Adrenal gland (tissue), 5 donors: ENCODE measurements at regions not wholly inside any gene's neighbourhood (a gene's known extent, or its start where the extent isn't known, plus 50 kb on each side); places are given as distances from the start of the nearest gene placed in this dataset.

ENCODE experiments used
- POLR2A ChIP-seq, 2 donors: fragments of 450-650 bp; IDR thresholded peaks; one replicate each; pipeline ENCODE4 v1.6.1; 2017; ENCODE audit warnings: antibody characterized with exemption in 2 of 2, mild to moderate bottlenecking in 2 of 2, moderate library complexity in 1 of 2
- TF ChIP-seq, protein P1 (sequence below), 6 experiments: fragments of 450-650 bp in 4 of 6; fragments of 200-600 bp in 2 of 6; sonication (generic) in 1 of 6; IDR thresholded peaks; 1 replicate in 5 of 6; 2 replicates in 1 of 6; pipeline versions ENCODE4 v1.5.1 to v1.8.0; 2016 to 2021; ENCODE audit warnings: antibody characterized with exemption in 6 of 6, mild to moderate bottlenecking in 2 of 6, moderate library complexity in 1 of 6
- donor health status: DM: no; HTN: no; CAD: no.

DNA sequence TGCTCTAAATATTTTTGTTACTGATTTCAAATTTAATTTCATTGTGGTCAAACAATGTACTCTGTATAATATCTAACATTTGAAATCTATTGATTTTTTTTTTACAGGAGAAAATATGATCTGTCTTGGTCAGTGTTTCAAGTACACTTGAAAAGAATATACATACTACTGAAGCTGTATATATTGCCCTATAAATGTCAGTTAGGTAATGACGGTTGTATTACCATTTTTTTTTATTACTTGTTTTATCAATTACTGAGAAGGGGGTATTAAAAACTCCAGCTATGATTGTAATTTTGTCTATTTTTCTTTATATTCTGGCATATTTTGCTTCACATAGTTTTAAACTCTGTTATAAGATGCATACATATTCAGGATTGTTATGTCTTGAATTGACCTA lies 59.7 kb upstream of the CACHD1 start:
- TF ChIP-seq, protein P1, sequence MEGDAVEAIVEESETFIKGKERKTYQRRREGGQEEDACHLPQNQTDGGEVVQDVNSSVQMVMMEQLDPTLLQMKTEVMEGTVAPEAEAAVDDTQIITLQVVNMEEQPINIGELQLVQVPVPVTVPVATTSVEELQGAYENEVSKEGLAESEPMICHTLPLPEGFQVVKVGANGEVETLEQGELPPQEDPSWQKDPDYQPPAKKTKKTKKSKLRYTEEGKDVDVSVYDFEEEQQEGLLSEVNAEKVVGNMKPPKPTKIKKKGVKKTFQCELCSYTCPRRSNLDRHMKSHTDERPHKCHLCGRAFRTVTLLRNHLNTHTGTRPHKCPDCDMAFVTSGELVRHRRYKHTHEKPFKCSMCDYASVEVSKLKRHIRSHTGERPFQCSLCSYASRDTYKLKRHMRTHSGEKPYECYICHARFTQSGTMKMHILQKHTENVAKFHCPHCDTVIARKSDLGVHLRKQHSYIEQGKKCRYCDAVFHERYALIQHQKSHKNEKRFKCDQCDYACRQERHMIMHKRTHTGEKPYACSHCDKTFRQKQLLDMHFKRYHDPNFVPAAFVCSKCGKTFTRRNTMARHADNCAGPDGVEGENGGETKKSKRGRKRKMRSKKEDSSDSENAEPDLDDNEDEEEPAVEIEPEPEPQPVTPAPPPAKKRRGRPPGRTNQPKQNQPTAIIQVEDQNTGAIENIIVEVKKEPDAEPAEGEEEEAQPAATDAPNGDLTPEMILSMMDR (IDR thresholded peaks at IDR 0.05): no peak
- no peak for TF ChIP-seq POLR2A (IDR thresholded peaks at IDR 0.05)
